HPDE6-E6E7 (cell line): ENCODE measurements at regions not wholly inside any gene's neighbourhood (a gene's known extent, or its start where the extent isn't known, plus 50 kb on each side); places are given as distances from the start of the nearest gene placed in this dataset.
"Not testable (repeated sequence)": the region's sequence is repeated elsewhere in the genome, so short reads cannot be mapped to it uniquely, and the experiment has no call there.

Experiments used
- DNase-seq: peaks from one replicate; pipeline ENCODE4 v3.0.0; 2011; ENCODE audit warnings: missing footprints; ENCODE audit errors: extremely low spot score

DNA sequence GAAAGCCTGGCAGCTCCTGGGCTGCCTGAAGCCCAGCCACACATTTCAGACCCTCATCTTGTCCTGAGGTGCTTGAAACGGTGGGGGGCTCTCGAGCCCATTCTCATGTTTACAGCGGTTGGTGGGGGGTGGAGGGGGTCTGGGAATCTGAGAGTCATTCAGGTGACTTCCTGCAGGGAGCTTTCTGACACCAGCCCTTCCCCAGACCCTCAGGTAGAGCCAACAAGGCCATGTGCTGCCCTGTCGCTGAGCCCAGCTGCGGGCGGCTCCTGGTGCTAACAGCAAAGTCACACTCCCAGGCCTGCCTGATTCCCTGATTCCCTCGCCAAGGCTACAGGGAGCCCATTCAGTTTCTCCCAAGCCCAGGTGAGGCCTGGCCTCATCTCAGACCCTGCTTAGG is 324.9 kb upstream of the MEX3C start:
- DNase-seq = no peak

DNA sequence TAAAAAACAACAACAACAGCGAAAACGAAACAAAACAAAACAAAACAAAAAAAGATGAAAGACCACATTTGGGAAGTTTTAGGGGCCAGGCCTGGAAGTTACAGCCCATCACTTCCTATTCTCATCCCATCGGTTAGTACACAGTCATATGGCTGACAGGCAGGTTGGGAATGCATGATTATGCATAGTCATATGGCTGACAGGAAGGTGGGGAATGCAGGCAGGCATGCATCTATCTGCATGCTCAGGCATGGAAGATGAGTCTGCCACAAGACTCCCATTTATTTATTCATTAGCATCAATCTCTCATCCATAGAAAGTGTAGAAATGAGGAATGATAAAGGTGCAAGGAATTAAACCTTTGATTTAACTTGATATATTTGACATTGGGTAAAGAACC is 325.3 kb upstream of the MEX3C start:
- peak; percentile 83 for DNase-seq

DNA sequence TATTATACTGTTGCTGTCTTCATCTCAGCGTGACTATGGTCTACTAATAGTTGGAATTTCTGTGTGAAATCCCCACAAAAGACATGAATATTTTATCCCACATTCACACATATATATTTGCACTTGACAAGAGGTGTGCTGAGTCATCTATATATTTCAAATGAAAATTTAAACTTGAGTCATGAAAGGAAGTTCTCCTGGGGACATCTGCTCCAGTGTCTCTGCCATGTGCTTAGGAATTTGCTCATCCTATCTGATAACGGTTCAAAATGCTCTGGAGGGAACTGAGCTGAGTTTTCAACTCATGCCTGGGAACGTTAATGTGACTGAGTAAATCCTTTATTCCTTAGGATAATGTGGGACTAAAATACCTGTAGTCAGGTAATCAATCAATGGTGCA is 326.2 kb upstream of the MEX3C start:
- DNase-seq = no peak

DNA sequence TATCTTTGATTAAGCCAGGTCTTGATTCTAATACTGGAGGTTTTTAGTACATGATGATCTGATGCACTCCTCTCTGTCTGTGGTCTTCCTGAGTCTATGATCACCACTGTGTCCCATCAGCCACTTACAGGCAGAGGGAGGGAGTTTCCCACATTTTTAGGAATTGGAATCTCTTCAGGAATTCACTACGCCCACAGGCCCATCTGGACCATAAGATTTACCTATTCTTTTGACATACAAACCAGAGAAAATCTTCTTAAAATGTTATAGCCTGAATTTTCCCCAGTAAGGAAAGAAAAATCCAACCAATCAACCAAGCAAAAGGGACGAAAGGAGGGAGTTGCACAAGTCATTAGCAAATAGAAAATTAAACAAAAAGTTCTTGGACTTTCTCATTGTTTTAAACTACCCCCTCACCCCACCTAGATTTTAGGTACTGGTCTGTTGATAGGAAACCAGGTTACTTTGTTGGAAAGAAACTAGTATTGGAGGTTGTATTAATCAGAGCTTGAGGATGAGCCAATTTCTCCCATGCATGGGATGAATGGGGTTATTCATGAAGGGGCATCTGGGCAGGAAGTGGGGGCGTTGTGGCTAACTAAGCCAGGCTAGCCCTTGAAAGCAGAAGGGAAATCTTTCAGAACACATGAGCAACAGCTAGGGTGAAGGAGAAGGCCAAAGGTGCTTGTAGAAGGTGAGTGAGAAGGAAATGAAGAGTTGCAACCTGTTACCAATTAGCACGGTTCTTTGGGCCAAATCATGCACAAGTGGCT is 328.2 kb upstream of the MEX3C start:
- no peak for DNase-seq

DNA sequence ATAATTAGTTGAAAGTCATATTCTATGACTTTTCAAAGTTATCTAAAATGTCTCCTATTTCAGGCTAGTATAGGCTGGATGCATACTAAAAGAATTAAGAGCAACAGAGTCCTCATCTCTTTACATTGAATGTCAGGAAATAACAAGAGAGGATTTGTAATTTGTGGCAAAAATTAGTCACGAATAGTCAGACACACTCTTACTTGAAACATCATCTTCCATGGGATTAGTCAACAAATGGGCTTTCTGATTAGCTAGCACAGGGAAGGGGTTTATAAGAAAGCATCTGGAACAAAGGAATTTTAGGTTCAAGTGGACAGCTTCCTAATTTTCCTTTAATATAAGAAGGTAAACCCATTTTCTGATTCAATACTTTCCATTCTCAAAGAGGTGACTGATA is 330.3 kb upstream of the MEX3C start:
- no peak for DNase-seq

DNA sequence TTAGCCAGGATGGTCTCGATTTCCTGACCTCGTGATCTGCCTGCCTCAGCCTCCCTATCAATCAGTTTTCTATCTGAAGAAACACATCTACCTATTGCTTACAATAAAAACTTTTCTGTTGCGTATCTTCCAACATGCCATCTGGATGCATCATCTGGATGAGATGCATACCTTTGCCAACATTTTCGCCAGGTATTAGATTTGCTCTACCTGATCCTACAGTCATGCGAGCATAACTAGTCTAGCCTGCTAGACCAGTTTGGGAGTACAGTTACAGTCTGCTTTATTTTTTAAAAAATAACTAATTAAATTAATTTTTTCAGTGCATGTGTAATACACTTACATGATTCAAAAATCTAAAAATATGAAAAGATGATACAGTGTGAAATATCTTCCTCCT is 334.0 kb upstream of the MEX3C start:
- DNase-seq = peak; percentile 64

DNA sequence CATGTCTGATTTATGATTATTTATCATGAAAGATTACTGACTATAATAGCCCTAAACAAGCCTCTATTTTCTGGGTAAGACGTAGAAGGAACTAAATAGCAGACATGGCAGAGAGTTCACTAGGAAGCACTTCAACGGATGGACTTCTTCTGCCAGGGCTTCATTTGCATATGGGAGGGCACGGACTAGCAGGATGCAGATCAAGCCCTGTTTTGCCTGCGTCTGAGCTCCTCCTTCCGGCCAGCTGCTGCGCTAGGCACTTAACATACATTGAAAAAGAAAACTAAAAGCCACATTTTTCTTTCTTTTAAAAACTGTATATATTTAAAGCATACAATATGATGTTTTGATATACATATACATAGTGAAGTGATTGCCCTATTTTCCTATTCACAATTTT is 340.0 kb upstream of the MEX3C start:
- peak; percentile 56 for DNase-seq

DNA sequence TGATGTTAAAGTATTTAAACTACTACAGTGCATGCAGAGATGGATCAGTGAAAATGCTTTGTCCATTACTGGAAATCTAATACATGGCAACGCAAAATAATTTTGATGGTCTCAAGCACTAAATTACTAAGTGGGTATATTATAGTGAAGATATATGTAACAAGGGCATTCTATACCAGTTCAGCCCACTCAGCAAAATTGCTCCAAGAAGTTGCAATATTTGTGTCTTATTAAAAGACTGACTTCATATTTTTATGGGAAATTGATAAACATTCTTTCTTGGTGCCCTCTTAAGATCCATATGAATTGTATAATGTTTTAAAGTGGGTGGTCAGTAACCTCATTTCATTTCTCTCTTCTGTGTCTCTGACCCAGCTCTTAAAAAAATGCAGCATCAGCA is 343.1 kb upstream of the MEX3C start:
- no peak for DNase-seq

DNA sequence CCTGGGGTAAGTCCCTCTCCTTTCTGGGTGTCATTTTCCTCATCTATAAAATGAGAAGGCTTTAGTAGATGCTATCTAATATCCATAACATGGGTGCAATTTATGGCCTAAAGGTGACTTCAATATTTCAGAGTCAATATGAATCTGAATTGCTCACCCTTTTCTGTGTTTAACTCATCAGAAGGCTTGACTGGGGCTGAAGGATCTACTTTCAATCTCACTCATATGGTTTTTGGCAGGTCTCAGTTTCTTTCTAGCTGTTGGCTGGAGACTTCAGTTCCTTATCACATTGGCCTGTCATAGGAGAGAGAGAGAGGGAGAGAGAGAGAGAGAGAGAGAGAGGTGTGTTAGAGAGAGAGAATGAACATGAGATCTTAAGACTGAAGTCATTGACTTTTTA is 343.7 kb upstream of the MEX3C start:
- no peak for DNase-seq

DNA sequence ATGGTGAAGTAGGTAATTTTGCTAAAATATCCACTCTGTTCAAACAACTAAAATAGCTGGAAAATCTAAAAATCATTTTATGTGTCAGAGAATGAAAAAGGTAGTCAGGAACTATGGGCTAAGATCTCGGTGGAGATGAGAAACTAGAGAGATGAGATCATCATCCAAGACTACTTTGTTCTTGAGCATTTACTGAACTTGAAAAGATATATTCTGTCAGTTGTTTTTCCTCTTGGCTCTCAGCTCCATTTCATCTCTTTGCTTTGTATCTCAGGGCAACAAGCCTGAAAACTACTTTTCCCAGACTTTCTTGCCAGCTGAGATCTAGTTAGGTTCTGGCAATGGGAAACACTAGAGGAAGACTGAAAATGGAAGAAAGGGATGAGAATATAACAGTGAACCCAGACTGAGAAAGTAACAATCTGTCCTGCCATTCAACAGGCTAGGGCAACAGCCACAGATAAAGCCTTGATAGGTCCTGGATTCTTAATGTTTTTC is 346.2 kb upstream of the MEX3C start:
- no peak for DNase-seq

DNA sequence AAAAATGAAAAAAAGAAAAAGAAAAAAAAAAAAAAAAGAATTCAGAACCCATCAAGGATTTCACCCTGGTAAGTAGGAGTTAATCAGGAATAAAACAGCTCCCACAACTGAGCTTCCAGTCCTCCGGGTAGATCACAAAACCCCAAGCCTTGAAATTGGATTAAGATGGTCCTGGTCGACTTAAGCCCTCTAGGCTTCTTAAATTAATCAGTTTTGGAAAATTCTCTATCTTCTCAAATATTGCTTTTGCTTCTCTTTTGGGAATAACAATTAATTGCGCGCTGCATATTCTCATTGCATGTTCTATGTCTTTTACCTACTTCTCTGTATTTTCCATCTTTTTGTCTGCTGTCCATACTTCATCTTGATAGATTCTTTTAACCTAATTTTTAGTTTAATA is 348.0 kb upstream of the MEX3C start:
- no peak for DNase-seq

DNA sequence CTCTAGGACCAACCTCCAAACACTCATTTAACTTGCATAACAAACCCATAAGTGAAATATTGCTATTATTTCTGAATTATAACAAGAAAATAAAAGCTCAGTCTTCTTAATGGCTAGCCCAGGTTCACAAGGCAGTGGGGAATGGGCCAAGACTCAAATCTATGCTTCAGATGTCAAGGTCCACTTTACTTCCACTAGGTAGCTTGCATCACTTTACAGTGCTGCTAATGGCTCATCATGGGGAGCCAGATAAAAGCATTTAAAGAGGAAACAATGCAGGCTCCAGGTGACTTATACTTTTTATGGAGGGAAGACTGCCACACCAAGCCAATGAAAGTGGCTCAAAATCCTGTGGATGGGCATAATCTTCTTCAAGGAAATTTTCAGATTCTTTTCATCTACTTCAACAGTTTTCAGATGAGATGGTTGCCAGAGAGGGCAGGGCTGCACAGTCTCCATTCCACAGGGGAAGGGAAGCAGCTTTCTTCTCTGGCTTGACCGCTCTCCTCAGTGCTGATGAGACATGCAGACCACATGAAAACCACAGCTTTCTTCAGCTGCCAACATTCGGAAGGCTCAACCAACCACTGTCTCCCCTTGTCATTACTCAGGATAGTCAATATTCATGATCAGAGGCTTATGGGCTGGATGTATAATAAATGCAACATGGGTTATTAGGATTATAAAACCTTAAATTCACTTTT is 361.9 kb upstream of the MEX3C start:
- DNase-seq = no peak

DNA sequence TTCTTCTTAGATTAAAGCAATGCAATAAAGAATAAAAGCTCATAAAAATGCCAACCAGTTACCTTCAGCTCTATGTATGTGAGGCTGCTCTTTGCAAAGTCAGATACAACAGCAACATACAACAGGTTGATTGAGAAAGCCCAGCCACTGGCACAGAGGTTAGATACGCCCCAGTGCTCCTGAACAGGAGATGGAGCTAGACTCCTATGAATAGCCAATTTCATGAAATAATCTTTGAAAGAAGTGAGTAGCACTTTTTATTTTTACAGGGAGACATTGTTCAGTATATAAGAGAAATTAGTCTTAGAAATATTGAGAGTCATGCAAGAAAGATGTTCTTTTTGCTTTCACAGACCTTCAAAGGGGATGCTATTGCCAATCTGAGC is 362.4 kb upstream of the MEX3C start:
- no peak for DNase-seq

DNA sequence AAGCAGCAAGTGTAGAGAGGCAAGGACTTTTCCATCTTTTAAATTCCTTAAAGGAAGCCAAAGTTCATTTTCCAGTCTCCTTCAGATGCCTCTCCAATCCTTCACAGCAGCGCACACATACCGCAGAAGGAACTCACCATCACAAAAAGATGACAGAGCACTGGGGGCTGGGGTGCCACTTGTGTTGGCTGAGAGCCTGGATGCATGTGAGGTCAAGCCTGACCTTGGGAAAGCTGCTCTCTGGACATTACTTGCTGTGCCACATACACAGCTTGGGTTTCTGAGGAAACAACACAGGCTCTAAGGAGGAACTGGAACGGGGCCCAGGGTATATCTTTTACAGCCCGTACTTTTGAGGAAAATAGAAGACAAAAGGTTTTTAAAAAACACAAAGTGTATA is 364.3 kb upstream of the MEX3C start:
- no peak for DNase-seq

DNA sequence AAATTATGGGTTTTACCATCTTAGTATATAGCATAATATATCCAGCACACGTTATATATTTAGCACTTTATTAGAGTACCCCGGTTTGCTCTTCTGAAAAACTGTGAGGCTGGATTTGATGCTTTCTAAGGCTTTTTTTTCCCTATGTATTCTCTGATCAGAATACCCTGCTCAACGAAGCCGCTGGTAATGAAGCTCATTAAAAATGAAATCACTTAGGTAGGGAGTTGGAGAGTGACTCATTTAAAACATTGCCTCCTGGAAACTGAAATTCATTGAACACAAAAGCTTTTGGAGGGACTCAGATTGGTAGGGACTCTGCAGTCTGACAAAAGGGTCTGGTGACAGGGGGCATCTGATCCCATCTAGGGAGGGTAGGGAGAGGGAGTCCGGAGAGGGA is 365.4 kb upstream of the MEX3C start:
- DNase-seq = no peak

DNA sequence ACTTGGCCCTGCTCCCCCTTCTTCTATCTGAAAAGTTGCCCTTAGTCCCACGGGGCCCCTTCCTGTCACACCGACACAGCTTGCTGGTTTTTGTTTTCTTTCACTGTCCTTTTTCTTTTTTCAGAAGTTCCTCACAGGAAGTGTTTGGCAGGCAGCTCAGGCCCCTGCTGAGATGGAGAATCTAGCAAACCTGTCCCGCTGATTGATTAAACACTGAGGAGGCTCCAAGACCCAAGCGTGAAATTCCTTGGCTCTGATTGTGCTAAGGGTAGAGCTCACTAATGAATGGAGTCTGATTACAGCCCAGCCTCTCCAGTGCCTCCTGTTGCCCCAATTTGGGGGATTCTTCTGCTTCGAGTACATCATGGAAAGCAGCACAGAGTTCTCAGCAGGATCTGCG is 365.9 kb upstream of the MEX3C start:
- no peak for DNase-seq

DNA sequence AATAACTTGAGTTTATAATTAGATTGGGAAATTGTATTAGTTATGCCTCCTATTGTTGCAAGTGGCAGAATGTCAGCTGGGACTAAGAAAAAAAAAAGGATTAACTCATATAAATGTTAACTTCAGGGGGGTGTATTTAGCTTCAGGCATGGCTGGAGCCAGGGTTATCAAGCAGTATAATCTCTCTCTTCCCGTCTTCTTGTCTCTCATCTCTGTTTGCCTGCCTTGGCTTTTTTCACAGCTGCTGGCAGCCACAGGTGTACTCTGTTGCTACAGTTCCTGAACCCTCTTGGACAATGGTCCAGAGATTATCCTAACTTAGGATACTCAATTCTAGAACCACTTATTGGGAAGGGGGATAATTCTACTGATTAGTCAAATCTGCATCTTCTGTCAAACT is 370.7 kb upstream of the MEX3C start:
- no peak for DNase-seq

DNA sequence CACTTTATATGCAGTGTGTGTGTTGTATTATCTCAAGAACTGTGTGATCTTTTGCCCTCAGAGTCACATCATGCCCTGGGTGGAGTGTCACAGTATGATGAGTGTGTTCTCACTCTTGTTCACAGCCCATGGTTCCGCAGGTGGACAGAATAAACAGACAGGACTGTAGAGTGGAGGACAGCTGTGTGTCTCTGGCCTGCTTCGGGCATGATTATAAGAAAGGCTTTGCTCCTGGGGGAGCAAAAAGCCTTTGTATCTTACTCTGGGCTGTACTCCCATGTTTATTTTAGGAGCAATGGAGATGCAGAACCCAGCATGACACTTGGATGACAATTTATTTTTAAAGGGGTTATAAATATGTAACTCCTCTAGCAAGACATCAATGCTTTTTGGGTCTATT is 371.7 kb upstream of the MEX3C start:
- no peak for DNase-seq

DNA sequence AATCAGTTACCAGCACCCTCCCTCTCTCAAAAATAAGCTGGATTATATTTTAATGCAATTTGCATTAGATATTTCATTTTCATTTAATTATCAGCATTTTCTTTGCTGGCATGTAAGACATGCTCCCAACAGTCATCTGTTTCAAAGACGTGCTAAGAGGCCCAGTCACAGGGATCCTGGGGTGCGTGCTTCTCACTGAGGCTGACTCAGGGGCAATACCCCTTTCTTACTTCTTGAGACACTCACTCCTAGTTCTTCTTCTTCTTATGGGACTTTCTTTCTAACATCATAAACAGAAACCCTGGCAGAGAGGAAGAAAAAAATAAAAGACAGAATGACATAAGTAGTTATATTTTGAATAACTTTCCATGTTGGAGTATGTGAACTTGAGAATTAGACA is 372.1 kb upstream of the MEX3C start:
- DNase-seq = no peak

DNA sequence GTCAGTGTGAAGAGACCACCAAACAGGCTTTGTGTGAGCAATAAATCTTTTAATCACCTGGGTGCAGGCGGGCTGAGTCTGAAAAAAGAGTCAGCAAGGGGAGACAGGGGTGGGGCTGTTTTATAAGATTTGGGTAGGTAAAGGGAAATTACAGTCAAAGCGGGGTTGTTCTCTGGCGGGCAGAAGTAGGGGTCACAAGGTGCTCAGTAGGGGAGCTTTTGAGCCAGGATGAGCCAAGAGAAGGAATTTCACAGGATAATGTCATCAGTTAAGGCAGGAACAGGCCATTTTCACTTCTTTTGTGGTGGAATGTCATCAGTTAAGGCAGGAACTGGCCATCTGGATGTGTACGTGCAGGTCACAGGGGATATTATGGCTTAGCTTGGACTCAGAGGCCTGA is 372.6 kb upstream of the MEX3C start:
- not testable (repeated sequence) for DNase-seq

DNA sequence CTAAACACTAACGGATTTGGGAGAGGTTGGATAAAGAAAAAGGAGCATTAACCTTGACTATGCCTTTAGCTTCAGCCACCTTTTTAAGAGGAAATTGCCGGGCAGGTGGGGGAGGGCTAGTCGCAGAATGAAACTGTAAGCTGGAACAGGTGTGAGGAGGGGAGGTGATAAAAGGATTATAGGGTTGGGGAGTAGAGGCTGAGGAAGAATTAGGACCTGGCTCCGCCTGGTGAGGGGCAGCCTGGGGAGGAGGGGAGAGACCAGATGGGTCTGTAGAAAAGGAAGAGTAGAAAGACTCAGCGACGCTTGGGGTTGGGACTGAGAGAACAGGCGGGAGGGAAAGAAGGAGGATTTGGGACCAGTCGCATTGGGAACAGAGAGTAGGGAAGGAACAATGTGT is 376.4 kb upstream of the MEX3C start:
- not testable (repeated sequence) for DNase-seq

DNA sequence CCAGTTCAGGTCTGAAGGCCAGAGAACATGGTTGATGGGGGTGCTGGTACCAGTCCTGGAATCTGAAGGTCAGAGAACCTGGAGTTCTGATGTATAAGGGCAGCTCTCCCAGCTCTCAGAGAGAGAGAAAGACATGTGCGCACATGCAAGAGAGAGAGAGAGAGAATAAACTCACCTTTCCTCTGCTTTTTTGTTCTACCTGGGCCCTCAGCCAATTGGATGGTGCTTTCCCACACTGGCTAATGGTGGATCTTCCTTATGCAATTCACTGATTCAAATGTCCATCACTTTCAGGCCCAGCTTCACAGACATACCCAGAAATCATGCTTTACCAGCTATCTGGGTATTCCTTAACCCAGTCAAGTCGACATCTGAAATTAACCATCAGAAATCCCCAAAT is 377.7 kb upstream of the MEX3C start:
- DNase-seq = no peak

DNA sequence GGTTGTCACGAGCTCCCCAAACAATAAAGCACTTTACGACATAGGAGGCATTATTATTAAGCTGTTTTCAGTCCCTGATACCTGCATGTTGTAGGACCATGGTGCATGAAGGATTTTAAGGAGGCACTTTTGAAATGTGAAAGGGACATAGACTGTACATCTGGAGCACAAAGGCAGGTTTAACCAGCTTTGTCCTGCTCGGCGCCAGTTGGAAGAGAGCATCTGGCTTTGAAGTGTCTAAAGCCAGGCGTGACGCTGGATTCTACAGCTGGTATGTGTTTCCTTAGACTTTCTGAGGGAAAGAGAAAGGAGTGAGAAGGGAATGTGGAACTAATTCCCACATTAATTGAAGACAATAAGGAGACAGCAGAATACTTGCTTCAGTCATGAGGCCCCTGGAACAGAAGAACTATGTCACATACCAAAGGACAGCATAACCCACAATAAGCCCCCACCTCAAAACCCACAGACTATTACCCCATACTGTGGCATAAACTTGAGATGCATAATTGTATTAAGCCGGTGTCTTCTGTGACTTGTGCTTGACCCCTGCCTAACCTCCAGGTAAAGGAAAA is 381.0 kb upstream of the MEX3C start:
- DNase-seq = no peak
